ENCODE measurements at regions not wholly inside any gene's neighbourhood (a gene's known extent, or its start where the extent isn't known, plus 50 kb on each side); places are given as distances from the start of the nearest gene placed in this dataset.

DNA sequence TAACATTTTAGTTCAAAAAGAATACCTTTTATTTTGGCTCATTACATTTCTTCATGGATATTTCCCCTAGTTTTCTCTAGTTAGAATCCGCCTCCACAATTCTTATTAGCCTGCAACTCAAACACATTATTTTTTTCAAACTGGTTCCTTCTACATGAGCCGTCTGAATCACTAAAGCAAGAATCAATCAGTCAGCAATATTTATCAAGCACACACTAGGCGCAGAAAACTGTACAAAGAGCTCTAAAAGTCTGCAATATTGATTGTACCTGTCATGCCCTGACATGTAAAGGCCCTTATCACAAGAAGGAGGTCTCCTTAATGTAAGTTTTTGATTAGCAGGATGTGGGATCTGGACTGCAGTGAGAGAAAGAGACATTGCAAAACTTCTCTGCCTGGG lies 94.8 kb upstream of the CENPE start:
- TF ChIP-seq, protein P1, sequence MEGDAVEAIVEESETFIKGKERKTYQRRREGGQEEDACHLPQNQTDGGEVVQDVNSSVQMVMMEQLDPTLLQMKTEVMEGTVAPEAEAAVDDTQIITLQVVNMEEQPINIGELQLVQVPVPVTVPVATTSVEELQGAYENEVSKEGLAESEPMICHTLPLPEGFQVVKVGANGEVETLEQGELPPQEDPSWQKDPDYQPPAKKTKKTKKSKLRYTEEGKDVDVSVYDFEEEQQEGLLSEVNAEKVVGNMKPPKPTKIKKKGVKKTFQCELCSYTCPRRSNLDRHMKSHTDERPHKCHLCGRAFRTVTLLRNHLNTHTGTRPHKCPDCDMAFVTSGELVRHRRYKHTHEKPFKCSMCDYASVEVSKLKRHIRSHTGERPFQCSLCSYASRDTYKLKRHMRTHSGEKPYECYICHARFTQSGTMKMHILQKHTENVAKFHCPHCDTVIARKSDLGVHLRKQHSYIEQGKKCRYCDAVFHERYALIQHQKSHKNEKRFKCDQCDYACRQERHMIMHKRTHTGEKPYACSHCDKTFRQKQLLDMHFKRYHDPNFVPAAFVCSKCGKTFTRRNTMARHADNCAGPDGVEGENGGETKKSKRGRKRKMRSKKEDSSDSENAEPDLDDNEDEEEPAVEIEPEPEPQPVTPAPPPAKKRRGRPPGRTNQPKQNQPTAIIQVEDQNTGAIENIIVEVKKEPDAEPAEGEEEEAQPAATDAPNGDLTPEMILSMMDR (IDR thresholded peaks at IDR 0.05): no peak
- no peak for TF ChIP-seq POLR2AphosphoS5 (IDR thresholded peaks at IDR 0.05; ENCODE audit: insufficient read depth in 1 of 2, low read depth in 1 of 2)
